ENCODE measurements at regions not wholly inside any gene's neighbourhood (a gene's known extent, or its start where the extent isn't known, plus 50 kb on each side); places are given as distances from the start of the nearest gene placed in this dataset.
"Not testable (repeated sequence)": the region's sequence is repeated elsewhere in the genome, so short reads cannot be mapped to it uniquely, and the experiment has no call there.

DNA sequence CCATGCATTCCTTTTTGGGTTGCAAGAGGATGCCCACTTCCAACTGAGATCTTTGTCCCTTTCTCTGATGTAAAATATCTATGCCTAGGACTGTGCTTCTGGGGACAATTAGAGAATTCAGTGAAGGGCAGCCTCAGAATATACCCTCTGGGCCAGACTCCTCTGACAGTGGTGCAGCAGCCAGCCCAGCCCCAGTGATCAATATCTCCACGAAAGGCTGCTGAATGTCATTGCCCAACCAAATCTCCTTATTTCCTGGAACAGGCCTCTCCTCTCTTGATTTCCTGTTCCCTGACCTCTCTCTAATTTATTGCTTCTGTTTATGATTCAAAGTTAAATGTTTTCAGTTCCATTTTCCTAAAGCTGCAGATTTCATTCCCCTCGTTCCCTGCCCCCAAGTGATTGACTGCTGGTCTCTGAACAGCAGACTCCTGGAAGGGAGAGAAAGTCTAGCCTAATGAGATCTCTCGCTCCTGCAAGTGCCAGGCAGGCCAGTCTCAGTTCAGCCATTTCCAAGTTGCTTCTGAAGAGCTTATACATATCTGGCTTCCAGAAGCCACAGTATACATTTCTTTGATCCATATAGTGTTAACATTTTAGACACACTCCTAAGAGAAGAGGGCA, 104.4 kb upstream of the SALL1 start:
- DNase-seq (ENCODE audit: low spot score): no peak

GRCh38 chr16:51254390-51254789, 103.3 kb upstream of the SALL1 start:
- not testable (repeated sequence) for DNase-seq (ENCODE audit: low spot score)

- no peak for DNase-seq (ENCODE audit: low spot score)
Observed at GRCh38 chr16:51248217-51248616, 97.1 kb upstream of the SALL1 start.

GRCh38 chr16:51245658-51245995, 94.6 kb upstream of the SALL1 start:
- no peak for DNase-seq (ENCODE audit: low spot score)

DNA sequence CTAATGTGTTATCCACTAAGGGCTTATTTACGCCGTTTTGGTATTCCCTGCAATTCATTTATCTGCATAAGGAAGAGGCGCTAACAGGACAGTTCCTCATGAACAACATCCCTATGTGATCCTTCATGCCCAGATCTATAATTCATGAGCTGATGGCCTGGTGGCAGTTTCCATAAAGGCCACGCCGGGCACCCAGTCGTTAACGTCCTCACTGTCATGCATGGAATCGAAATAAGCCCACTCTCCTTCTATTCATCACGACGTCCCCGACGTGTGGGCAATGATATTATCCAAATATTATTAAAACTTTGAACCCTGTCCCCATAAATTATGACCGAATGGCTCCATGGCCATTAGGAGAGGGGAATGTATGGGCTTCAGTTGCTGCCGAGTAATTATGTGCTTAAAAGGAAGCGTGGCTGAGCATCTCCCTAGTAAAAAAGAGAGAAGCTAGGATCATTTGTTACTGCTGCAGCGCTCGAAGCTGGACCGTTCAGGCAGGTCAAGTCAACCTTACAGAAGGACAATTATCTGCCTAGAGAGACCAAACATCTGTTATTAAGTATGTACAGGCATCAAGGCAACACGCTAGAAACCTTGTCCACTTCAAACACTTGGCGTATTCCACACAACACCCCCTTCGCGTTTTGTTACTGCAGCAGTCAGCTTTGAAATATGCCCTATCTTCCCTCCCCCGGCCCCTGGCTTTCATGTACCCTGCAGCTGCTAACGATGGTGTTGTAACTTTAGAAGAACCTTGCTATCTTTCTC, 94.0 kb upstream of the SALL1 start:
- no peak for DNase-seq (ENCODE audit: low spot score)

- DNase-seq (ENCODE audit: low spot score): no peak
Observed at GRCh38 chr16:51243936-51244436, 92.9 kb upstream of the SALL1 start.

- DNase-seq (ENCODE audit: low spot score): no peak
Observed at GRCh38 chr16:51242296-51242994, 91.4 kb upstream of the SALL1 start.

DNA sequence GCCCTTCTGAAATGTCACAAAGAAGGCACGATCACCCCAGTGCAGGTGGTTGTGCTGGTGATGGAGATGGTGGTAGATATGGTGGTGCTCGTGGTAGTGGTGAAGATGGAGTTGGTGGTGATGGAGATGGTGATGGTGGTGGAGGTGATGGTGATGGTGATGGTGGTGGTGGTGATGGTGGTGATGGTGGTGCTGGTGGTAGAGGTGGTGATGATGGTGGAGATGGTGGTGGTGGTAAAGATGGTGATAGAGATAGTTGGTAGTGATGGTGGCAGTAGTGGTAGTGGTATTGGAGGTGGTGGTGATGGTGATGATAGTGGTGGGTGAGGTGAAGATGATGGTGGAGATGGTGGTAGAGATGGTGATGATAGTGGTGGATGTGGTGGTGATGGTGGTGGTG, 88.1 kb upstream of the SALL1 start:
- DNase-seq (ENCODE audit: low spot score): no peak

DNA sequence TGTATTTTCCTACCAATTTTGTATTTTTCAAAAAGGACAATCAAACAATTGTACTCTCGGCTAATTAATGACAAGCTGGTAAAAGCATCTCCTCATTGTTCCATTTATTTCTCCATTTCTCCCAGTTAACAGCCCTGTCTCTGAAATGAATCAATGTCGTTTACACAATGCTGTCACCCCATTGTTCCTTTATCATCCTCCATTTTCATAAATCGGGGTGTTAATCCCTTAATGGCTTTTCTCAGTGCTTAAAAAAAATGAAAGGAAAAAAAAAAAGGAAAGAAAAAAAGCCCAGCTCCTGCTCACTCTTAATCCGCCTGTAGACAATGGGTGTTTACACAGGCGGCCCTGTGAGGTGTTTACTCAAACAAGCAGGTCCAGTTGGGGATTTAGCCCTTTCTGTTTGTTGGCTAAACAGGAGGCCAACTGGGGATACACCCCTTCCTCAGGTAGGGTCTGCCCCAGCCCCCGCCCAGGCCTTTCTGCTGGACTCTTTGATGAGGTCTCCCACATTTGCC, 86.8 kb upstream of the SALL1 start:
- DNase-seq (ENCODE audit: low spot score): no peak

DNA sequence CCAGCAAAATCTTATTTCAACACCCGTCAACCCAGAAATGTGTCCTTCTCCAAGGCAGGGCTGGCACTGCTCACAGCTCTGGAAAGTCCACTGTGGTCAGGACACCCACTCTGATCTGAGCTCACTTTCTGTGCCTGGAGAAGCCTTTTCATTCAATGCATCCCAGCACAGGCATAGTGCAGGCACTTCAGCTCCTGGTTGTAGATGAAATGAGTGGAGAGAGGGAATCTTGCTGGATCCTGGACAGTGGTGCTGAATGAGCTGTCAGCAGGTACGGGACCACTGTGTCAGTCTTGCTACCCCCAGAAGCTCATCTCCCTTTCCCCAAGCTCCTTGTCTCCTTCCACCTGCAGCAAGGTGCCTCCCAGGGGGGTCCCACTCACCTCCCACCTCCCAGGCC, 86.1 kb upstream of the SALL1 start:
- no peak for DNase-seq (ENCODE audit: low spot score)

- DNase-seq (ENCODE audit: low spot score): peak; percentile 33
Observed at GRCh38 chr16:51236583-51236982, 85.5 kb upstream of the SALL1 start.

GRCh38 chr16:51231702-51232101, 80.6 kb upstream of the SALL1 start:
- no peak for DNase-seq (ENCODE audit: low spot score)

GRCh38 chr16:51230035-51230434, 79.0 kb upstream of the SALL1 start:
- not testable (repeated sequence) for DNase-seq (ENCODE audit: low spot score)

- DNase-seq (ENCODE audit: low spot score): no peak
Observed at GRCh38 chr16:51228097-51228659, 77.1 kb upstream of the SALL1 start.

DNA sequence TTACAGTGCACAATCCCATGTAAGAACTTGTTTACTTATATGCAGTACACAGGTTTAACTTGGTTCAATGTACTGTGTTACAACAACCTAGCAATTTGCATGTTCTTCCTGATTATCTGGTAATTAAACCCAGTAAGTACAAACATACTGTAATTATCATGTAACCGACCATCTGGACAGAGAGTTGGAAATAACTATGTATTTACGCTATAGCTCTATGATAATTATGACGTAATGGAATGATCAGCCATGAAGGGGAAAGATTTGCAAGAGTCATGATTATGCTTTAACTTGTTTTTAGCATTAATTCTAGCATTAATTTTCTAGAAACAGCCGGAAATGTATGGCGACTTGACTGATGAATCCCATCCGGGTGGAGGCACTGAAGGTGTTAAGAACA, 74.8 kb upstream of the SALL1 start:
- no peak for DNase-seq (ENCODE audit: low spot score)

DNA sequence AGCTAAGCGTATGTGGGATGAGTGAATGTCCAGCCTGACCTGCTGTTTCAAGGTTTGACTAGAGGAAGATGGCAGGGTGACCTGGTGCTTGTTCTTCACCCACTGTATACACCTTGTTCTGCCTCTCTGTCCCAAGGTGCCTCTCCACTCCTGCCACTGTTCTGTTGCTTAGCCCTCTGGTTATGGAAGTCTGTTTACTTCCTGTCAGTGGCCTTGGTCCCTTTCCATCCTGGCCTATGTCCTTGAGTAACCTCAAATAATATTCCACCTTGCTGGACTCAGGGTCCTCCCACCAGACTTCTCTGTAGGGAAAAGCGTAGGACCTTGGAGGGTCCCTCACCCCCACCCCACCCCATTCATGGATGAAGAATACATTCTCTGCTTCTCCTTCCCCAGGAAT, 73.2 kb upstream of the SALL1 start:
- DNase-seq (ENCODE audit: low spot score): no peak

- DNase-seq (ENCODE audit: low spot score): no peak
Observed at GRCh38 chr16:51222016-51222415, 70.9 kb upstream of the SALL1 start.

DNA sequence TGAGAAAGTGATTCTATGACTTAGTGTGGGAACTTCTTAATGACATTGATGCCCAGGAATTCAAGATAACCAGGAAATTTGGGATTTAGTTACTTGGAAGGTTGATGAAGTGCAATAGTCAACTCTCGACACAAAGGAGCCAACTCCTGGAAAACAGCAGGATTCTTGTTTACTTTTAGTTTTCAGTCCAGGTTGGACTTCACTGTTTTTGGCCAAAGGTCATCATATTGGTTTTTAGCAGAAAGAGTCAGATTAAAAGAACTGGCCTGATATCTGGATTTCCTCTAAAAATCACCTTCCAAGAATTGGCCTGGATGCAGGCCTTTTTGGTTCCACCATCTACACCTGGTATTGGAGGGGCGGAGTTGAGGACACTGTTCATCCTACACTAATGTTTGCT, 60.1 kb upstream of the SALL1 start:
- DNase-seq (ENCODE audit: low spot score): no peak

DNA sequence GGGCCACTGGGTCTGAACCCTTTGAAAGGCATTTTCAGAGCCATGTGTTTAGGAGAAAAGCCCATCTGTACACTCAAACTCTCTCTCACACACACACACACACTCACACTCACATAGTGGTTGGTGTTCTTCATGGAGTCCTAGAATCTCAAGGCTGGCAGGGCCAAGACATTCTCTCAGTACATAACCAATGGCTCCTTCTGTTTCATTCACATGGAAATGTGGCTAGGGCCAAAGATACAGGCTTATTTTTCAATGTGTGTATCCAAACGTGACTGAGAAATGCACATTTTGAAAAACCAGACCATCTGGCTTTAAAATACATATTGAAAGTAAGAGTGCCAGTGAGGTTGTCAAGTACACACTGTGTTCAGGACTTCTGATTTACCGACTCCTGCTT, 59.0 kb upstream of the SALL1 start:
- DNase-seq (ENCODE audit: low spot score): no peak

DNA sequence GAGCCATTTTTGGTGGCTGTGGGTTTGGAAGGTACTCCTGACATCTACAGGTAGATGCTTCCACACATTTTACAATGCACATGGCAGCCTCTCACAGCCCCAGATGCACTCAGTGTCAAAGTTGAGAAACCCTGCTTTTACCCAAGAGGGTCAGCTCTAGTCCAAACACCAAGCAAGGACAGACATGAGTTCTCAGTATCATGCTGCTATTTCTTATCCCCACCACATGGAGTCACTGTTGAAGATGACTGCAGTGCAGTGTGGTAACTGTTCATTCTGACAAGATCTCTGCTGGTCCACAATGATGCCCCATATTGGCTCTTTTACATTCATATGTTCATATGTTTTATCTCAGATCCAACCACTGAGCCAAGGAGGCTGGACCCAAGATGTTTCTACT, 50.5 kb upstream of the SALL1 start:
- DNase-seq (ENCODE audit: low spot score): no peak

Data from COLO829 (cell line).